ENCODE measurements at regions not wholly inside any gene's neighbourhood (a gene's known extent, or its start where the extent isn't known, plus 50 kb on each side); places are given as distances from the start of the nearest gene placed in this dataset.

DNA sequence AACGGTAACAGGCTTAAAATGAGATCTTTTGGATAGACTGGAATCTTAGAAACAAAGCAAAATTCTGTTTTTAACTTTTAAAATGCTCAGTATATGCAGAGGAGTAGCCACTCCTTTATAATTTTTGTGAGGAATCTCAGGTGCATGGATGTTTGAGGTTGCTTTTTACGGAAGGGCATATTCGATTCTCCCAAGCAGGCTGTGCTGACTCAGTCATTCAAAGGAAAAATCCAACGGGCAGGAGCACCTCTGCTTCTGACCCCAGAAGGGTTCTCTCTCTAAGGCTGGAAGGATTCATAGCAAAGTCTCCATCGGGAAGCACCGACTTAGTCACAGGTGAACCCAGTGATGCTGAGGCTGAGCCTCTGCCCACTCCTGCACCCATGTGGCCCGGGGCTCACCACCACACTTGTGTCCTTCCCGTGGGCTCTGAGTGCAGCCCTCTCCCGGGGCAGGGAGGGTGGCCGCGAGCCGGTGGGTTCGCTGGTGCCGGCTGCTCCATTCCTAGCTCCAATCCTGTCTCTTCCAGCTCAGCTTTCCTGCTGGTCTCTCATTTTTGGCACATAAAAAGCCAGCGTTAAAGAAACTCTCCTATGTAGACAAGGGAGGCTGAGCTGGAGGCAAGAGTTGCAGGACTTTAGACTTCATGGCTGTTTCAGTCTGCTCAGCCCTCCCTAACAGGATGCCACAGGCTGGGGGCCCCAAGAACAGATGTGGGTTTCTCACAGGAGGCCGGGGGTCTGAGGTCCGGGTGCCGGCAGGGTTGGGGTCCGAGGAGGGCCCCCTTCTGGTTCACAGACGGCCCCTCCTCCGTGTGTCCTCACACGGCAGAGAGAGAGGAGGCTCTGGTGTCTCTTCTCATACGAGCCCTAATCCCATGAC is 135.6 kb upstream of the LPCAT1 start:
- Histone ChIP-seq H3K27ac (ENCODE audit: low read length) (no peak overlapping the region), H2AFZ (ENCODE audit: low read length) (no peak overlapping the region), H3K36me3 (ENCODE audit: low read depth, low read length) (no peaks in the 10 kb centered on the region), H3K27me3 (ENCODE audit: low read length) (peaks cover 20% of the 10 kb centered on the region), H3K4me1 (ENCODE audit: insufficient read depth, low read length) (no peaks in the 10 kb centered on the region), H4K20me1 (ENCODE audit: low read length) (no peaks in the 10 kb centered on the region), H3K9me2 (replicated peaks; ENCODE audit: low read length) (no peaks in the 10 kb centered on the region), H3K4me2 (ENCODE audit: low read length) (no peak overlapping the region), H3F3A (ENCODE audit: low read length, unreplicated experiment) (no peaks in the 10 kb centered on the region), H3K79me2 (ENCODE audit: low read length) (no peaks in the 10 kb centered on the region), H3K9me3 (ENCODE audit: low read length) (no peaks in the 10 kb centered on the region), H3K4me3 (ENCODE audit: low read length) (no peak overlapping the region), H3K9ac (ENCODE audit: low read length) (no peak overlapping the region)
- intact Hi-C loops (cut with micrococcal nuclease): no loop called here
- DNase-seq: no peak
- CTCF ChIA-PET: no interaction called here
- TF ChIP-seq, protein P1, sequence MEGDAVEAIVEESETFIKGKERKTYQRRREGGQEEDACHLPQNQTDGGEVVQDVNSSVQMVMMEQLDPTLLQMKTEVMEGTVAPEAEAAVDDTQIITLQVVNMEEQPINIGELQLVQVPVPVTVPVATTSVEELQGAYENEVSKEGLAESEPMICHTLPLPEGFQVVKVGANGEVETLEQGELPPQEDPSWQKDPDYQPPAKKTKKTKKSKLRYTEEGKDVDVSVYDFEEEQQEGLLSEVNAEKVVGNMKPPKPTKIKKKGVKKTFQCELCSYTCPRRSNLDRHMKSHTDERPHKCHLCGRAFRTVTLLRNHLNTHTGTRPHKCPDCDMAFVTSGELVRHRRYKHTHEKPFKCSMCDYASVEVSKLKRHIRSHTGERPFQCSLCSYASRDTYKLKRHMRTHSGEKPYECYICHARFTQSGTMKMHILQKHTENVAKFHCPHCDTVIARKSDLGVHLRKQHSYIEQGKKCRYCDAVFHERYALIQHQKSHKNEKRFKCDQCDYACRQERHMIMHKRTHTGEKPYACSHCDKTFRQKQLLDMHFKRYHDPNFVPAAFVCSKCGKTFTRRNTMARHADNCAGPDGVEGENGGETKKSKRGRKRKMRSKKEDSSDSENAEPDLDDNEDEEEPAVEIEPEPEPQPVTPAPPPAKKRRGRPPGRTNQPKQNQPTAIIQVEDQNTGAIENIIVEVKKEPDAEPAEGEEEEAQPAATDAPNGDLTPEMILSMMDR (conservative IDR thresholded peaks at IDR 0.05; ENCODE audit: low read depth, low read length): no peak
- no peak for TF ChIP-seq EZH2phosphoT487 (IDR thresholded peaks at IDR 0.05; ENCODE audit: borderline replicate concordance, low read length)
- TF ChIP-seq EZH2 (IDR thresholded peaks at IDR 0.05; ENCODE audit: low read length, unreplicated experiment): no peak
- POLR2A ChIA-PET (ENCODE audit: unreplicated experiment): no interaction called here
- no peak for ATAC-seq
- no TSS peak for BruUV-seq (replicated peaks)

DNA sequence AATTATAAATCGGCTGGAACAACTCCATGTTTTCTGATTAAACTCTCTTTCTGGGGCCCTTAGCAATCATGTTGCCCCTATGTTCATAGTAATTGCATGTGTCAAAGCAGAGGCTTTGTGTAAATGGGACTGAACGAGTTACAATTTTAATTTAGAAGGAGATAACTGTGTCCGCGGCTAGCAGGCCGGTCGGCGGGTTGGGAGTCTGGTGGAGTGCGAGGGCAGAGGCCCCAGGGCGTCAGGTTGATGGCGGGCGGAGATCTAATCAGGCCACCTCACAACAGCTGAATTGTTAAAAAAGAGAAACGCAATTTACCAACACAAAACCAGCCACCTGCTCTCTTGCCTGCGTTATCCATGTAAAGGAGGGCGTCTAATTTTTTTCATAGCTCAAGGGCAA is 134.9 kb upstream of the LPCAT1 start:
- Histone ChIP-seq H3K79me2 (ENCODE audit: low read length) (no peaks in the 10 kb centered on the region), H4K20me1 (ENCODE audit: low read length) (no peaks in the 10 kb centered on the region), H3K27ac (ENCODE audit: low read length) (no peak overlapping the region), H3K9ac (ENCODE audit: low read length) (no peak overlapping the region), H3K9me2 (replicated peaks; ENCODE audit: low read length) (no peaks in the 10 kb centered on the region), H3K36me3 (ENCODE audit: low read depth, low read length) (no peaks in the 10 kb centered on the region), H3K4me1 (ENCODE audit: insufficient read depth, low read length) (no peaks in the 10 kb centered on the region), H3K4me3 (ENCODE audit: low read length) (no peak overlapping the region), H3K27me3 (ENCODE audit: low read length) (peaks cover 20% of the 10 kb centered on the region), H3F3A (ENCODE audit: low read length, unreplicated experiment) (no peaks in the 10 kb centered on the region), H3K4me2 (ENCODE audit: low read length) (no peak overlapping the region), H3K9me3 (ENCODE audit: low read length) (no peaks in the 10 kb centered on the region), H2AFZ (ENCODE audit: low read length) (no peak overlapping the region)
- TF ChIP-seq EZH2 (IDR thresholded peaks at IDR 0.05; ENCODE audit: low read length, unreplicated experiment) (no peak), EZH2phosphoT487 (IDR thresholded peaks at IDR 0.05; ENCODE audit: borderline replicate concordance, low read length) (no peak)
- TF ChIP-seq, protein P1 (conservative IDR thresholded peaks at IDR 0.05; ENCODE audit: low read depth, low read length): no peak
- ChIA-PET POLR2A (ENCODE audit: unreplicated experiment) (no interaction called here), CTCF (no interaction called here)
- ATAC-seq: no peak
- intact Hi-C loops (cut with micrococcal nuclease): no loop called here
- no peak for DNase-seq
- no TSS peak for BruUV-seq (replicated peaks)

DNA sequence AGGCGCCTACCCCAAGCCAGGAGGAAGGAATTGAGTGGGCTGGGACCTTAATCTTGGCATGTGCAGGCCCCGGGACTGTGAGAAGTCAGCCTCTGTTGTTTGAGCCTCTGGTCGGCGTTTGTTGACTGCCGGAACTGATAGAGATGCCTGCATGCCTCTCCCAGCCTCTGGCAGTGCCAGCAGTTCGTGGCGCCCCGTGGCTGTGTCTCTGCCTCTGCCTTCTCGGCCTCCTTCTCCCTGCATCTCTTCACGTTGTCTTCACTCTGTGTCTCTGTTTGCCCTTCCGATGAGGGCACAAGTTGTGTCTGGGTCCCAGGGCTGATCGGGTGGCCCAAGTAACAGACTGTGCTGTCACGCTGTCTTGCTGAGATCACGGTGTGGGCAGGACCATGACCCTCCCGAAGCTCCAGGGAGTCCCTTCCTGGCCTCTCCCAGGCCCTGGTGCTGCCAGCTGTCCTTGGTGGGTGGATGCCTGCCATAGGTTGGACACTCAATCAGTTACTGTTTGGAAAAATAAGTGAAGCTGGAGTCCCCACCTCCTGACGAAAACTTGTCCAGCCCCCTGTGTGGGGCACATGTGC is 133.5 kb upstream of the LPCAT1 start:
- TF ChIP-seq EZH2phosphoT487 (IDR thresholded peaks at IDR 0.05; ENCODE audit: borderline replicate concordance, low read length) (no peak), EZH2 (IDR thresholded peaks at IDR 0.05; ENCODE audit: low read length, unreplicated experiment) (no peak)
- TF ChIP-seq, protein P1 (conservative IDR thresholded peaks at IDR 0.05; ENCODE audit: low read depth, low read length): no peak
- peaks cover 9% of the 10 kb centered on the region; the same call in 1 of the 2 replicates for H3K4me1 ChIP-seq (ENCODE audit: insufficient read depth, low read length)
- no TSS peak for BruUV-seq (replicated peaks)
- peaks cover 17% of the 10 kb centered on the region for H3K27me3 ChIP-seq (ENCODE audit: low read length)
- H3F3A ChIP-seq (ENCODE audit: low read length, unreplicated experiment): no peaks in the 10 kb centered on the region
- no peaks in the 10 kb centered on the region for H3K9me2 ChIP-seq (replicated peaks; ENCODE audit: low read length)
- H3K4me3 ChIP-seq (ENCODE audit: low read length): no peak overlapping the region
- H3K27ac ChIP-seq (ENCODE audit: low read length): no peak overlapping the region
- H2AFZ ChIP-seq (ENCODE audit: low read length): no peak overlapping the region
- no peak overlapping the region for H3K4me2 ChIP-seq (ENCODE audit: low read length)
- no peak for ATAC-seq
- no peaks in the 10 kb centered on the region for H3K79me2 ChIP-seq (ENCODE audit: low read length)
- no peaks in the 10 kb centered on the region for H3K9me3 ChIP-seq (ENCODE audit: low read length)
- ChIA-PET CTCF (interaction anchor here (0.6 kb wide), 2 partner anchors 186 to 517 kb away, joined by 3 read pairs; no protein-coding TSS in a partner anchor), POLR2A (ENCODE audit: unreplicated experiment) (no interaction called here)
- DNase-seq: no peak
- intact Hi-C loops (cut with micrococcal nuclease): no loop called here
- no peaks in the 10 kb centered on the region for H3K36me3 ChIP-seq (ENCODE audit: low read depth, low read length)
- H4K20me1 ChIP-seq (ENCODE audit: low read length): no peaks in the 10 kb centered on the region
- H3K9ac ChIP-seq (ENCODE audit: low read length): no peak overlapping the region
